ENCODE measurements at regions not wholly inside any gene's neighbourhood (a gene's known extent, or its start where the extent isn't known, plus 50 kb on each side); places are given as distances from the start of the nearest gene placed in this dataset.

GRCh38 chr6:20302168-20302567 lies 89.9 kb upstream of the MBOAT1 start:
- TF ChIP-seq POLR2A (IDR thresholded peaks at IDR 0.05; ENCODE audit: borderline replicate concordance, extremely low read depth, insufficient read depth, insufficient read length) (no peak), CTCF (IDR thresholded peaks at IDR 0.05 in 2 of 3, conservative IDR thresholded peaks at IDR 0.05 in 1 of 3; ENCODE audit: borderline replicate concordance in 1 of 3, insufficient read depth in 1 of 3, low read depth in 2 of 3, low read length in 2 of 3) (no peak), REST (IDR thresholded peaks at IDR 0.05; ENCODE audit: low read depth) (no peak), TCF7L2 (IDR thresholded peaks at IDR 0.05; ENCODE audit: borderline replicate concordance, extremely low read depth, insufficient read depth, insufficient read length) (no peak), EZH2 (IDR thresholded peaks at IDR 0.05) (no peak), POLR2AphosphoS5 (IDR thresholded peaks at IDR 0.05; ENCODE audit: low read depth, low read length) (no peak)
